AG04449 (cell line): ENCODE measurements at regions not wholly inside any gene's neighbourhood (a gene's known extent, or its start where the extent isn't known, plus 50 kb on each side); places are given as distances from the start of the nearest gene placed in this dataset.

Experiments used
- CTCF ChIA-PET: fragments of 350-600 bp; formaldehyde crosslinking; extraction: SDS; loops from one replicate; lab custom pipeline; 2021; ENCODE audit warnings: antibody characterized with exemption; lab: Yijun Ruan, JAX
- POLR2A ChIA-PET: fragments of 400-600, 350-600 bp; formaldehyde crosslinking; extraction: SDS; loops from one replicate; lab custom pipeline; 2020; ENCODE audit warnings: antibody characterized with exemption, inconsistent platforms; lab: Yijun Ruan, JAX
- DNase-seq: peaks from one replicate; pipeline ENCODE4 v3.0.0-alpha.2; 2010; ENCODE audit warnings: low read depth, low spot score
- H3K4me3 ChIP-seq: 2 replicates; pipeline ENCODE4 v1.5.1; 2011; ENCODE audit warnings: low read depth, mild to moderate bottlenecking, control low read depth, low read length
- CTCF ChIP-seq: IDR thresholded peaks from one replicate; pipeline ENCODE4 v1.5.1; 2011; ENCODE audit warnings: mild to moderate bottlenecking, moderate library complexity, low read length, control low read depth, inconsistent platforms; ENCODE audit not compliant: insufficient read depth; ENCODE audit errors: missing control alignments

- no peak overlapping the region; the same call in none of the 2 replicates for H3K4me3 ChIP-seq
- DNase-seq = peak; percentile 36
- POLR2A ChIA-PET = no interaction called here
- CTCF ChIA-PET = interaction anchor here (0.7 to 1.1 kb wide), 6 partner anchors 9 to 497 kb away, joined by 3 to 5 read pairs (median 4); no protein-coding TSS in a partner anchor
- TF ChIP-seq CTCF = peak; percentile 60
Measured at GRCh38 chr2:57720728-57721627, 325.6 kb upstream of the VRK2 start.

- no peak for TF ChIP-seq CTCF
- ChIA-PET CTCF (no interaction called here), POLR2A (no interaction called here)
- no peak overlapping the region for H3K4me3 ChIP-seq
- DNase-seq = no peak
Measured at GRCh38 chr2:57725337-57725947, 321.2 kb upstream of the VRK2 start.

GRCh38 chr2:57726294-57726693 lies 320.3 kb upstream of the VRK2 start:
- ChIA-PET CTCF (no interaction called here), POLR2A (no interaction called here)
- H3K4me3 ChIP-seq = no peak overlapping the region
- DNase-seq = no peak
- no peak for TF ChIP-seq CTCF

- CTCF ChIA-PET = no interaction called here
- POLR2A ChIA-PET = no interaction called here
Measured at GRCh38 chr2:57728691-57729090, 317.9 kb upstream of the VRK2 start.

GRCh38 chr2:57733956-57734355 lies 312.6 kb upstream of the VRK2 start:
- H3K4me3 ChIP-seq = no peak overlapping the region
- ChIA-PET POLR2A (no interaction called here), CTCF (no interaction called here)
- TF ChIP-seq CTCF = no peak
- no peak for DNase-seq

More at GRCh38 chr2:57728691-57729090, 317.9 kb upstream of the VRK2 start:
- DNase-seq = no peak
- TF ChIP-seq CTCF = no peak
- H3K4me3 ChIP-seq = no peak overlapping the region

GRCh38 chr2:57740891-57741290 lies 305.7 kb upstream of the VRK2 start:
- POLR2A ChIA-PET = no interaction called here
- CTCF ChIA-PET = interaction anchor here (2.4 kb wide), 1 partner anchor 19 kb away, joined by 6 read pairs; no protein-coding TSS in a partner anchor
- no peak for DNase-seq
- TF ChIP-seq CTCF = no peak
- no peak overlapping the region for H3K4me3 ChIP-seq
